Lung (tissue), 11 donors: ENCODE measurements at regions not wholly inside any gene's neighbourhood (a gene's known extent, or its start where the extent isn't known, plus 50 kb on each side); places are given as distances from the start of the nearest gene placed in this dataset.
"Not testable (repeated sequence)": the region's sequence is repeated elsewhere in the genome, so short reads cannot be mapped to it uniquely, and the experiment has no call there.

ENCODE experiments used
- ATAC-seq: fragments of 200-7000 bp; cut with Tn5 transposase; one replicate; pipeline ENCODE4 v1.9.1; 2020; ENCODE audit warnings: moderate number of reproducible peaks; ENCODE audit not compliant: insufficient read depth, low FRiP score
- DNase-seq, 3 donors: peaks; one replicate each; pipeline ENCODE4 v3.0.0-alpha.2; 2013 to 2017
- H3K27ac ChIP-seq, 2 donors: one replicate each; pipeline ENCODE4 v1.5.1; 2013; ENCODE audit warnings: mild to moderate bottlenecking in 2 of 2, moderate library complexity in 2 of 2, control low read depth in 1 of 2, inconsistent platforms in 1 of 2, low read depth in 1 of 2, low read length in 1 of 2
- H3K27me3 ChIP-seq, 3 donors: one replicate each; pipeline ENCODE4 v1.5.1; 2013; ENCODE audit warnings: low read length in 2 of 3; ENCODE audit not compliant: control insufficient read depth in 3 of 3, insufficient read depth in 3 of 3
- H3K36me3 ChIP-seq, 4 donors: one replicate each; pipeline ENCODE4 v1.5.1; 2013; ENCODE audit warnings: low read length in 4 of 4, mild to moderate bottlenecking in 1 of 4, moderate library complexity in 1 of 4; ENCODE audit not compliant: control insufficient read depth in 4 of 4, insufficient read depth in 4 of 4
- H3K4me1 ChIP-seq, 5 donors: one replicate each; pipeline ENCODE4 v1.5.1; 2013; ENCODE audit warnings: low read length in 5 of 5, mild to moderate bottlenecking in 2 of 5, moderate library complexity in 1 of 5; ENCODE audit not compliant: control insufficient read depth in 5 of 5, insufficient read depth in 5 of 5
- H3K4me3 ChIP-seq: one replicate; pipeline ENCODE4 v1.5.1; 2013; ENCODE audit warnings: mild to moderate bottlenecking, control low read depth, moderate library complexity
- H3K9ac ChIP-seq, 2 donors: one replicate each; pipeline ENCODE4 v1.5.1; 2013; ENCODE audit warnings: low read length in 2 of 2, control low read depth in 1 of 2; ENCODE audit not compliant: insufficient read depth in 1 of 2
- H3K9me3 ChIP-seq, 4 donors: one replicate each; pipeline ENCODE4 v1.5.1; 2013; ENCODE audit warnings: low read length in 3 of 4, mild to moderate bottlenecking in 1 of 4, moderate library complexity in 1 of 4; ENCODE audit not compliant: control insufficient read depth in 4 of 4, insufficient read depth in 3 of 4
- WGBS, 2 donors: extraction: QIAGEN DNeasy Blood & Tissue Kit; methylation state at CpG; one replicate each; pipeline ENCODE4 v1.1.7; 2013; 5-methylcytosine and 5-hydroxymethylcytosine counted together
- TF ChIP-seq, protein P1 (sequence below): IDR thresholded peaks from 2 replicates; pipeline ENCODE4 v1.5.1; 2012; ENCODE audit warnings: mild to moderate bottlenecking; ENCODE audit errors: control extremely low read depth, extremely low read depth
- donor health status: control.
- donor health status: control.
- donor health status: Bipolar disorder and iron deficiency.
- donor health status: healthy.
- donor health status: DM: yes; HTN: yes; CAD: no.

DNA sequence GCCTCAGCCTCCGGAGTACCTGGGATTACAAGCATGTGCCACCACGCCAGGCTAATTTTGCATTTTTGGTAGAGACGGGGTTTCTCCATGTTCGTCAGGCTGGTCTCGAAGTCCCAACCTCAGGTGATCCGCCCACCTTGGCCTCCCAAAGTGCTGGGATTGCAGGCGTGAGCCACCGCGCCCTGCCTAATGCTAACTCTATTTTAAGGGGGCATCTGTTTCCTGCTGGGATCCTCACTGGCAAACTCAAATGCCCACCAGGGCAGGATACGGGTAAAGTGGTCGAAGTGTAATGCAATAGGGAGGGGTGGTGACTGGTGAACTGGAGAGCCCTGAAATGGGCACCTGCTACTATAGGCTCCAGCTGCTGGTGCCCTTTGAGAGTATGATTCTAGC lies 131.9 kb upstream of the ZNF217 start:
- WGBS, 2 donors = 78 to 88% methylated on average over 11 of the region's 11 CpGs

DNA sequence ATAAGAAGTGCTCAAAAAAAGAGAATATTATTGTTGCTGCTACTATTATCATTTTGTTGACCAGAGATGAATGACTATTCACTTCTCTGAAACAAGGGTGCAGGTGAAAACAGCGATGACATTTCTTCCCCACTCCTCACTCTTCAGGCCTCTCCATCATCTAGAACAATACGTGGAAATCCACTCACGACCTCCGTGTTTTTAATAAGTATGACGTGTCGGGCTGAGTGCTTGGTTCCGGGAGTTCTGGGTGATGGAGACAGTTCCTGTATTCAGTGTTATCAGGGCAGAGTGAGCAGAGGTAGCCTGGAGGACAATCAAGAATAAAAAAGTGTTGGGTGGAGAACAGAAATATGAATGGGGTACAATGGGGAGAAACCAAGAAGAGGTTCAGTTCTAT lies 130.0 kb upstream of the ZNF217 start:
- 71 to 79% methylated on average over 7 of the region's 7 CpGs for WGBS, 2 donors
- ATAC-seq (no peak), DNase-seq (no peak)
- Histone ChIP-seq H3K9ac (no peak overlapping the region), H3K4me3 (no peak overlapping the region), H3K9me3 (no peaks in the 10 kb centered on the region), H3K27ac (no peak overlapping the region), H3K4me1 (no peaks in the 10 kb centered on the region), H3K27me3 (no peaks in the 10 kb centered on the region), H3K36me3 (no peaks in the 10 kb centered on the region)
- TF ChIP-seq, protein P1, sequence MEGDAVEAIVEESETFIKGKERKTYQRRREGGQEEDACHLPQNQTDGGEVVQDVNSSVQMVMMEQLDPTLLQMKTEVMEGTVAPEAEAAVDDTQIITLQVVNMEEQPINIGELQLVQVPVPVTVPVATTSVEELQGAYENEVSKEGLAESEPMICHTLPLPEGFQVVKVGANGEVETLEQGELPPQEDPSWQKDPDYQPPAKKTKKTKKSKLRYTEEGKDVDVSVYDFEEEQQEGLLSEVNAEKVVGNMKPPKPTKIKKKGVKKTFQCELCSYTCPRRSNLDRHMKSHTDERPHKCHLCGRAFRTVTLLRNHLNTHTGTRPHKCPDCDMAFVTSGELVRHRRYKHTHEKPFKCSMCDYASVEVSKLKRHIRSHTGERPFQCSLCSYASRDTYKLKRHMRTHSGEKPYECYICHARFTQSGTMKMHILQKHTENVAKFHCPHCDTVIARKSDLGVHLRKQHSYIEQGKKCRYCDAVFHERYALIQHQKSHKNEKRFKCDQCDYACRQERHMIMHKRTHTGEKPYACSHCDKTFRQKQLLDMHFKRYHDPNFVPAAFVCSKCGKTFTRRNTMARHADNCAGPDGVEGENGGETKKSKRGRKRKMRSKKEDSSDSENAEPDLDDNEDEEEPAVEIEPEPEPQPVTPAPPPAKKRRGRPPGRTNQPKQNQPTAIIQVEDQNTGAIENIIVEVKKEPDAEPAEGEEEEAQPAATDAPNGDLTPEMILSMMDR = no peak

More for the DNA sequence above, 131.9 kb upstream of the ZNF217 start:
- Histone ChIP-seq H3K9me3 (no peaks in the 10 kb centered on the region), H3K36me3 (no peaks in the 10 kb centered on the region), H3K4me1 (no peaks in the 10 kb centered on the region), H3K27ac (no peak overlapping the region), H3K4me3 (no peak overlapping the region), H3K9ac (no peak overlapping the region), H3K27me3 (no peaks in the 10 kb centered on the region)
- no peak for DNase-seq
- ATAC-seq = no peak
- TF ChIP-seq, protein P1 = no peak

DNA sequence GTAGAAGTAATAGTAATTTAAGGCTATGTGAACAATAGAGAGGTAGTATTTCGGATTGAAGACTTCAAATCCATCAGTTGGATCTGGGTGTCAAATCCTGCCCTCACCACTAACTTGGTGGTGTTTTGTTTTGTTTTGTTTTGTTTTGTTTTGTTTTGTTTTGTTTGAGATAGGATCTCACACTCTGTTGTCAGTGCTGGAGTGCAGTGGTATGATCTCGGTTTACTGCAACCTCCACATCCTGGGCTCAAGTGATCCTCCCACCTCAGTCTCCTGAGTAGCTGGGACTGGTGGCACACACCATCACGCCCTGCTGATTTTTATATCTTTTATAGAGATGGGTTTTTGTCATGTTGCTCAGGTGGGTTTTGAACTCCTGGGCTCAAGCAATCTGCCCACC lies 129.4 kb upstream of the ZNF217 start:
- 93 to 96% methylated on average over 3 of the region's 3 CpGs for WGBS, 2 donors
- no peaks in the 10 kb centered on the region for H3K9me3 ChIP-seq
- H3K27me3 ChIP-seq = no peaks in the 10 kb centered on the region
- ATAC-seq (no peak), DNase-seq (no peak)
- H3K4me3 ChIP-seq = no peak overlapping the region
- no peak overlapping the region for H3K27ac ChIP-seq
- no peak overlapping the region for H3K9ac ChIP-seq
- TF ChIP-seq, protein P1 = no peak
- no peaks in the 10 kb centered on the region for H3K36me3 ChIP-seq
- H3K4me1 ChIP-seq = no peaks in the 10 kb centered on the region

DNA sequence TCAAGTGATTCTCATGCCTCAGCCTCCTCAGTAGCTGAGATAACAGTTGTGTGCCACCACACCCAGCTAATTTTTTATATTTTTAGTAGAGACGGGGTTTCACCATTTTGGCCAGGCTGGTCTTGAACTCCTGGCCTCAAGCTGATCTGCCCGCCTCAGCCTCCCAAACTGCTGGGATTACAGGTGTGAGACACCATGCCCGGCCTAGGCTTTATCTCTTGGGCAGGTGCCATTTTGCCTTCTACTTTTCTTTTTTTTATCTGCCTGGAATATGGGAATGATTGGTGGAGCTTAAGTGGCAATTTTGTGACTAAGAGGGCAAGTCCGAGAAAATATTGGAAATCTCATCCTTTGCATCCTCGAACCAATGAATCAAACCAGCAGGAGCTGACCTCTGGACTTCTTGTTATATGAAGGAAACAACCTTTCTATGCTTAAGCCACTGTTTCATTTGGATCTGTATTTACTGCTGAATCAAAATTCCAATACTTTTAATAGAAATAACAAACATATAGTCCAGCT lies 128.9 kb upstream of the ZNF217 start:
- Histone ChIP-seq H3K27me3 (no peaks in the 10 kb centered on the region), H3K4me3 (no peak overlapping the region), H3K36me3 (no peaks in the 10 kb centered on the region), H3K4me1 (no peaks in the 10 kb centered on the region), H3K9ac (no peak overlapping the region), H3K27ac (no peak overlapping the region), H3K9me3 (no peaks in the 10 kb centered on the region)
- DNase-seq (no peak), ATAC-seq (no peak)
- WGBS, 2 donors = 83 to 96% methylated on average over 5 of the region's 5 CpGs
- TF ChIP-seq, protein P1 = no peak

DNA sequence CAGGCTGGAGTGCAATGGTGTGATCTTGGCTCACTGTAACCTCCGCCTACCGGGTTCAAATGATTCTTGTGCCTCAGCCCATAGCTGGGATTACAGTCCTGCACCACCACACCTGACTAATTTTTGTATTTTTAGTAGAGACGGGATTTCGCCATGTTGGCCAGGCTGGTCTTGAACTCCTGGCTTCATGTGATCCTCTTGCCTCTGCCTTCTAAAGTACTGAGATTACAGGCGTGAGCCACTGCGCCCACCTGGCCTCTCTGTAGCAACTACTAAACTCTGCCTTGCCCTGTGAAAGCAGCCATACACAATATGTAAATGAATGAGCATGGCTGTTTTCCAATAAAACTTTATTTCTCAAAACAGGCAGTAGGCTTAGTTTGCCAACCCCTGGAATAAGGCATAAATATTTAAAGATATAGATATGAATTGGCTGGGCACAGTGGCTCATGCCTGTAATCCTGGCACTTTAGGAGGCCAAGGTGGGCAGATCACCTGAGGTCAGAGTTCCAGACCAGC lies 127.9 kb upstream of the ZNF217 start:
- not testable (repeated sequence) for H3K36me3 ChIP-seq, H3K27me3 ChIP-seq, H3K4me1 ChIP-seq, H3K27ac ChIP-seq, H3K4me3 ChIP-seq, H3K9me3 ChIP-seq, ATAC-seq, DNase-seq, H3K9ac ChIP-seq
- WGBS, 2 donors = 97% methylated on average over 6 of the region's 6 CpGs
